Activated naive CD4-positive, alpha-beta T cell treated with anti-CD3 and anti-CD28 coated beads, Interleukin-2, amount 10 ng/mL, durations not matched to agents 7 days and 5 days (primary cell): ENCODE measurements at regions not wholly inside any gene's neighbourhood (a gene's known extent, or its start where the extent isn't known, plus 50 kb on each side); places are given as distances from the start of the nearest gene placed in this dataset.

ENCODE experiments used
- CTCF ChIA-PET: fragments of 350-600 bp; sonication (Branson Sonifier 250); formaldehyde crosslinking; loops from one replicate; lab custom pipeline; 2021; ENCODE audit warnings: antibody characterized with exemption; lab: Charles Lee
- DNase-seq: peaks from one replicate; pipeline ENCODE4 v3.0.0-alpha.2; 2020
- H3K27ac Mint-ChIP-seq: one replicate; pipeline ENCODE4 v1.8.0; 2021; ENCODE audit warnings: mild to moderate bottlenecking, moderate library complexity, mixed read lengths
- H3K27me3 Mint-ChIP-seq: one replicate; pipeline ENCODE4 v1.8.0; 2021; ENCODE audit warnings: mild to moderate bottlenecking, mixed read lengths
- H3K36me3 Mint-ChIP-seq: one replicate; pipeline ENCODE4 v1.8.0; 2021; ENCODE audit warnings: mixed read lengths
- H3K4me1 Mint-ChIP-seq: one replicate; pipeline ENCODE4 v1.8.0; 2021; ENCODE audit warnings: mixed read lengths
- H3K4me3 Mint-ChIP-seq: one replicate; pipeline ENCODE4 v1.8.0; 2021; ENCODE audit warnings: mild to moderate bottlenecking, moderate library complexity, mixed read lengths
- H3K9me3 Mint-ChIP-seq: one replicate; pipeline ENCODE4 v1.8.0; 2021; ENCODE audit warnings: mixed read lengths

GRCh38 chr1:30631700-30632099 is 91.7 kb downstream of the MATN1 start:
- CTCF ChIA-PET: no interaction called here

GRCh38 chr1:30629501-30629900 is 93.9 kb downstream of the MATN1 start:
- no peak for DNase-seq
- Mint-ChIP-seq H3K9me3 (peaks cover 5% of the 10 kb centered on the region), H3K36me3 (no peaks in the 10 kb centered on the region), H3K4me1 (no peaks in the 10 kb centered on the region), H3K4me3 (no peak overlapping the region), H3K27me3 (peaks cover 13% of the 10 kb centered on the region), H3K27ac (no peak overlapping the region)
- CTCF ChIA-PET: no interaction called here

More at GRCh38 chr1:30631700-30632099, 91.7 kb downstream of the MATN1 start:
- H3K4me1 Mint-ChIP-seq: no peaks in the 10 kb centered on the region
- H3K27ac Mint-ChIP-seq: no peak overlapping the region
- DNase-seq: no peak
- H3K9me3 Mint-ChIP-seq: peaks cover 5% of the 10 kb centered on the region
- H3K4me3 Mint-ChIP-seq: no peak overlapping the region
- H3K27me3 Mint-ChIP-seq: peaks cover 13% of the 10 kb centered on the region
- H3K36me3 Mint-ChIP-seq: no peaks in the 10 kb centered on the region

- CTCF ChIA-PET: no interaction called here
- Mint-ChIP-seq H3K4me1 (no peaks in the 10 kb centered on the region), H3K9me3 (peaks cover 12% of the 10 kb centered on the region), H3K27me3 (peaks cover 13% of the 10 kb centered on the region), H3K27ac (no peak overlapping the region), H3K36me3 (no peaks in the 10 kb centered on the region), H3K4me3 (no peak overlapping the region)
- DNase-seq: no peak
These were observed 95.4 kb downstream of the MATN1 start for GRCh38 chr1:30627994-30628393.

GRCh38 chr1:30627206-30627605 is 96.2 kb downstream of the MATN1 start:
- DNase-seq: no peak
- no peaks in the 10 kb centered on the region for H3K36me3 Mint-ChIP-seq
- no peak overlapping the region for H3K4me3 Mint-ChIP-seq
- peaks cover 11% of the 10 kb centered on the region for H3K27me3 Mint-ChIP-seq
- peaks cover 13% of the 10 kb centered on the region for H3K9me3 Mint-ChIP-seq
- H3K4me1 Mint-ChIP-seq: no peaks in the 10 kb centered on the region
- no peak overlapping the region for H3K27ac Mint-ChIP-seq
- CTCF ChIA-PET: no interaction called here

- Mint-ChIP-seq H3K4me3 (no peak overlapping the region), H3K27ac (no peak overlapping the region), H3K9me3 (peaks cover 13% of the 10 kb centered on the region), H3K4me1 (no peaks in the 10 kb centered on the region), H3K27me3 (peaks cover 22% of the 10 kb centered on the region), H3K36me3 (no peaks in the 10 kb centered on the region)
- no peak for DNase-seq
- CTCF ChIA-PET: no interaction called here
These were observed 100.0 kb downstream of the MATN1 start for GRCh38 chr1:30623431-30623830.

- peaks cover 8% of the 10 kb centered on the region for H3K9me3 Mint-ChIP-seq
- peaks cover 25% of the 10 kb centered on the region for H3K27me3 Mint-ChIP-seq
- CTCF ChIA-PET: no interaction called here
- no peaks in the 10 kb centered on the region for H3K4me1 Mint-ChIP-seq
- no peaks in the 10 kb centered on the region for H3K36me3 Mint-ChIP-seq
- no peak overlapping the region for H3K4me3 Mint-ChIP-seq
- no peak overlapping the region for H3K27ac Mint-ChIP-seq
- no peak for DNase-seq
These were observed 103.8 kb downstream of the MATN1 start for GRCh38 chr1:30619619-30620018.

GRCh38 chr1:30618335-30618747 is 105.0 kb downstream of the MATN1 start:
- H3K4me3 Mint-ChIP-seq: no peak overlapping the region
- H3K4me1 Mint-ChIP-seq: no peaks in the 10 kb centered on the region
- DNase-seq: no peak
- peaks cover 4% of the 10 kb centered on the region for H3K9me3 Mint-ChIP-seq
- H3K27me3 Mint-ChIP-seq: peaks cover 25% of the 10 kb centered on the region
- CTCF ChIA-PET: no interaction called here
- H3K27ac Mint-ChIP-seq: no peak overlapping the region
- no peaks in the 10 kb centered on the region for H3K36me3 Mint-ChIP-seq

GRCh38 chr1:30616759-30617158 is 106.6 kb downstream of the MATN1 start:
- no peaks in the 10 kb centered on the region for H3K4me1 Mint-ChIP-seq
- CTCF ChIA-PET: no interaction called here
- H3K27me3 Mint-ChIP-seq: peaks cover 25% of the 10 kb centered on the region
- H3K36me3 Mint-ChIP-seq: no peaks in the 10 kb centered on the region
- H3K27ac Mint-ChIP-seq: no peak overlapping the region
- H3K9me3 Mint-ChIP-seq: no peaks in the 10 kb centered on the region
- no peak overlapping the region for H3K4me3 Mint-ChIP-seq
- no peak for DNase-seq

GRCh38 chr1:30615816-30616590 is 107.4 kb downstream of the MATN1 start:
- no peak overlapping the region for H3K4me3 Mint-ChIP-seq

GRCh38 chr1:30615076-30615795 is 108.1 kb downstream of the MATN1 start:
- Mint-ChIP-seq H3K4me3 (no peak overlapping the region), H3K27ac (no peak overlapping the region), H3K9me3 (no peaks in the 10 kb centered on the region), H3K36me3 (no peaks in the 10 kb centered on the region), H3K4me1 (no peaks in the 10 kb centered on the region), H3K27me3 (peaks cover 30% of the 10 kb centered on the region)
- DNase-seq: no peak
- CTCF ChIA-PET: no interaction called here

More at GRCh38 chr1:30615816-30616590, 107.4 kb downstream of the MATN1 start:
- Mint-ChIP-seq H3K4me1 (no peaks in the 10 kb centered on the region), H3K27me3 (peaks cover 25% of the 10 kb centered on the region), H3K9me3 (no peaks in the 10 kb centered on the region), H3K36me3 (no peaks in the 10 kb centered on the region), H3K27ac (no peak overlapping the region)
- no peak for DNase-seq
- CTCF ChIA-PET: no interaction called here

GRCh38 chr1:30613188-30613587 is 110.2 kb downstream of the MATN1 start:
- H3K27ac Mint-ChIP-seq: no peak overlapping the region
- H3K9me3 Mint-ChIP-seq: no peaks in the 10 kb centered on the region
- no peak for DNase-seq
- H3K27me3 Mint-ChIP-seq: peaks cover 24% of the 10 kb centered on the region
- H3K4me3 Mint-ChIP-seq: no peak overlapping the region
- CTCF ChIA-PET: no interaction called here
- H3K4me1 Mint-ChIP-seq: no peaks in the 10 kb centered on the region
- no peaks in the 10 kb centered on the region for H3K36me3 Mint-ChIP-seq

GRCh38 chr1:30612536-30613065 is 110.8 kb downstream of the MATN1 start:
- Mint-ChIP-seq H3K36me3 (no peaks in the 10 kb centered on the region), H3K4me3 (no peak overlapping the region), H3K27me3 (peaks cover 23% of the 10 kb centered on the region), H3K9me3 (no peaks in the 10 kb centered on the region), H3K27ac (no peak overlapping the region), H3K4me1 (no peaks in the 10 kb centered on the region)
- no peak for DNase-seq
- CTCF ChIA-PET: no interaction called here

- no peak overlapping the region for H3K4me3 Mint-ChIP-seq
- no peaks in the 10 kb centered on the region for H3K4me1 Mint-ChIP-seq
- no peak for DNase-seq
- H3K36me3 Mint-ChIP-seq: no peaks in the 10 kb centered on the region
- no peaks in the 10 kb centered on the region for H3K9me3 Mint-ChIP-seq
- no peak overlapping the region for H3K27ac Mint-ChIP-seq
- CTCF ChIA-PET: no interaction called here
- peaks cover 20% of the 10 kb centered on the region for H3K27me3 Mint-ChIP-seq
These were observed 111.6 kb downstream of the MATN1 start for GRCh38 chr1:30611741-30612309.

GRCh38 chr1:30610917-30611316 is 112.5 kb downstream of the MATN1 start:
- H3K27ac Mint-ChIP-seq: no peak overlapping the region
- no peak for DNase-seq
- H3K4me1 Mint-ChIP-seq: no peaks in the 10 kb centered on the region
- peaks cover 23% of the 10 kb centered on the region for H3K27me3 Mint-ChIP-seq
- H3K36me3 Mint-ChIP-seq: no peaks in the 10 kb centered on the region
- no peak overlapping the region for H3K4me3 Mint-ChIP-seq
- CTCF ChIA-PET: no interaction called here
- H3K9me3 Mint-ChIP-seq: no peaks in the 10 kb centered on the region
